ENCODE measurements at regions not wholly inside any gene's neighbourhood (a gene's known extent, or its start where the extent isn't known, plus 50 kb on each side); places are given as distances from the start of the nearest gene placed in this dataset.

- no peak for DNase-seq
- no peak for ATAC-seq (ENCODE audit: low read depth)
- Mint-ChIP-seq H3K9me3 (ENCODE audit: insufficient read depth) (no peaks in the 10 kb centered on the region), H3K4me1 (no peaks in the 10 kb centered on the region), H3K4me3 (no peak overlapping the region), H3K27ac (no peak overlapping the region), H3K27me3 (peaks cover 17% of the 10 kb centered on the region)
- no CpG with 5 or more reads among the region's 1 CpG for WGBS (ENCODE audit: insufficient coverage)
- Histone ChIP-seq H3K4me2 (replicated peaks; ENCODE audit: low read depth, low read length, poor library complexity, severe bottlenecking) (no peak overlapping the region), H2AFZ (ENCODE audit: insufficient read depth, low read depth, low read length, poor library complexity, severe bottlenecking) (no peak overlapping the region), H3K9me3 (ENCODE audit: control extremely low read depth in 1 of 3, control insufficient read depth in 2 of 3, insufficient read depth in 1 of 3, low read length in 2 of 3) (no peaks in the 10 kb centered on the region), H3K27ac (ENCODE audit: low read length in 2 of 2) (no peak overlapping the region), H3K27me3 (replicated peaks in 1 of 4; ENCODE audit: control extremely low read depth in 1 of 4, control insufficient read depth in 3 of 4, insufficient read depth in 4 of 4, low read length in 3 of 4) (peaks cover 0 to 6% (median 2%) of the 10 kb centered on the region in 4 experiments), H3K36me3 (replicated peaks in 1 of 2; ENCODE audit: control extremely low read depth in 1 of 2, control insufficient read depth in 1 of 2, extremely low read depth in 1 of 2, insufficient read depth in 2 of 2, low read length in 1 of 2) (no peaks in the 10 kb centered on the region), H3K4me3 (ENCODE audit: control extremely low read depth in 1 of 5, extremely low read depth in 1 of 5, insufficient read depth in 1 of 5, low read depth in 2 of 5, low read length in 4 of 5) (no peak overlapping the region), H3K79me2 (ENCODE audit: control insufficient read depth, insufficient read depth, low read length) (no peaks in the 10 kb centered on the region), H4K20me1 (ENCODE audit: control insufficient read depth, insufficient read depth, low read length, poor library complexity, severe bottlenecking) (no peaks in the 10 kb centered on the region), H3K4me1 (ENCODE audit: control insufficient read depth in 2 of 2, insufficient read depth in 2 of 2, low read length in 2 of 2) (no peaks in the 10 kb centered on the region), H3K9ac (ENCODE audit: low read length) (no peak overlapping the region)
- intact Hi-C loops (cut with micrococcal nuclease): no loop called here
- no peak for TF ChIP-seq CTCF (IDR thresholded peaks at IDR 0.05)
- TF ChIP-seq EZH2 (IDR thresholded peaks at IDR 0.05; ENCODE audit: borderline replicate concordance, insufficient read depth, low read depth, low read length, poor library complexity, severe bottlenecking): no peak
- CTCF ChIA-PET: no interaction called here
- POLR2A ChIA-PET: no interaction called here
Observed at GRCh38 chr11:33567004-33567403, 133.6 kb downstream of the C11orf91 start.

- WGBS (ENCODE audit: insufficient coverage): 90% methylated on average over 4 of the region's 7 CpGs
Observed at GRCh38 chr11:33564856-33565453, 135.7 kb downstream of the C11orf91 start.

More at GRCh38 chr11:33564856-33565453, 135.7 kb downstream of the C11orf91 start:
- Histone ChIP-seq H3K9me3 (ENCODE audit: control extremely low read depth in 1 of 3, control insufficient read depth in 2 of 3, insufficient read depth in 1 of 3, low read length in 2 of 3) (no peaks in the 10 kb centered on the region), H3K9ac (ENCODE audit: low read length) (no peak overlapping the region), H3K36me3 (replicated peaks in 1 of 2; ENCODE audit: control extremely low read depth in 1 of 2, control insufficient read depth in 1 of 2, extremely low read depth in 1 of 2, insufficient read depth in 2 of 2, low read length in 1 of 2) (no peaks in the 10 kb centered on the region), H3K27ac (ENCODE audit: low read length in 2 of 2) (no peak overlapping the region), H3K27me3 (replicated peaks in 1 of 4; ENCODE audit: control extremely low read depth in 1 of 4, control insufficient read depth in 3 of 4, insufficient read depth in 4 of 4, low read length in 3 of 4) (peaks cover 0 to 6% (median 2%) of the 10 kb centered on the region in 4 experiments), H3K4me3 (ENCODE audit: control extremely low read depth in 1 of 5, extremely low read depth in 1 of 5, insufficient read depth in 1 of 5, low read depth in 2 of 5, low read length in 4 of 5) (no peak overlapping the region), H4K20me1 (ENCODE audit: control insufficient read depth, insufficient read depth, low read length, poor library complexity, severe bottlenecking) (no peaks in the 10 kb centered on the region), H3K4me2 (replicated peaks; ENCODE audit: low read depth, low read length, poor library complexity, severe bottlenecking) (no peak overlapping the region), H3K79me2 (ENCODE audit: control insufficient read depth, insufficient read depth, low read length) (no peaks in the 10 kb centered on the region), H3K4me1 (ENCODE audit: control insufficient read depth in 2 of 2, insufficient read depth in 2 of 2, low read length in 2 of 2) (no peaks in the 10 kb centered on the region), H2AFZ (ENCODE audit: insufficient read depth, low read depth, low read length, poor library complexity, severe bottlenecking) (no peak overlapping the region)
- Mint-ChIP-seq H3K27me3 (peaks cover 11% of the 10 kb centered on the region), H3K4me1 (no peaks in the 10 kb centered on the region), H3K27ac (no peak overlapping the region), H3K9me3 (ENCODE audit: insufficient read depth) (no peaks in the 10 kb centered on the region), H3K4me3 (no peak overlapping the region)
- intact Hi-C loops (cut with micrococcal nuclease): no loop called here
- DNase-seq: no peak
- no peak for ATAC-seq (ENCODE audit: low read depth)
- ChIA-PET POLR2A (no interaction called here), CTCF (no interaction called here)
- TF ChIP-seq CTCF (IDR thresholded peaks at IDR 0.05): no peak
- TF ChIP-seq EZH2 (IDR thresholded peaks at IDR 0.05; ENCODE audit: borderline replicate concordance, insufficient read depth, low read depth, low read length, poor library complexity, severe bottlenecking): no peak

Data from B cell (primary cell).